ENCODE measurements at regions not wholly inside any gene's neighbourhood (a gene's known extent, or its start where the extent isn't known, plus 50 kb on each side); places are given as distances from the start of the nearest gene placed in this dataset.

- TF ChIP-seq ZNF724P (CRISPR knock-in tag; IDR thresholded peaks at IDR 0.05; ENCODE audit: borderline replicate concordance), result no peak
- no peak for TF ChIP-seq ZNF510 (CRISPR knock-in tag; IDR thresholded peaks at IDR 0.05; ENCODE audit: low read depth)
- no peak for TF ChIP-seq CREM (IDR thresholded peaks at IDR 0.05)
- no peak for TF ChIP-seq CREM (CRISPR knock-in tag; IDR thresholded peaks at IDR 0.05)
- TF ChIP-seq ZSCAN22 (CRISPR knock-in tag; IDR thresholded peaks at IDR 0.05), result no peak
- TF ChIP-seq ELK4 (CRISPR knock-in tag; IDR thresholded peaks at IDR 0.05; ENCODE audit: borderline replicate concordance), result no peak
Measured at GRCh38 chr5:18069790-18070189, 435.5 kb downstream of the TAF11L14 start (continued).

- TF ChIP-seq ZNF766 (CRISPR knock-in tag; IDR thresholded peaks at IDR 0.05; ENCODE audit: borderline replicate concordance), result no peak
- no peak for TF ChIP-seq HNRNPL (IDR thresholded peaks at IDR 0.05; ENCODE audit: low read depth, low read length)
- no peak for TF ChIP-seq MAFK (conservative IDR thresholded peaks at IDR 0.05 in 1 of 2, IDR thresholded peaks at IDR 0.05 in 1 of 2; ENCODE audit: low read length in 2 of 2)
- no peak for TF ChIP-seq ZNF570 (CRISPR knock-in tag; IDR thresholded peaks at IDR 0.05; ENCODE audit: borderline replicate concordance)
- TF ChIP-seq KMT2A (CRISPR knock-in tag; IDR thresholded peaks at IDR 0.05), result no peak
- no peak for TF ChIP-seq HMGXB4 (CRISPR knock-in tag; IDR thresholded peaks at IDR 0.05; ENCODE audit: borderline replicate concordance in 1 of 2, low read depth in 1 of 2)
- TF ChIP-seq NFE2 (CRISPR knock-in tag; IDR thresholded peaks at IDR 0.05), result no peak
- TF ChIP-seq IRF9 (CRISPR knock-in tag; IDR thresholded peaks at IDR 0.05; ENCODE audit: borderline replicate concordance), result no peak
- TF ChIP-seq KDM4B (CRISPR knock-in tag; IDR thresholded peaks at IDR 0.05), result no peak
- no peak for TF ChIP-seq GPBP1L1 (CRISPR knock-in tag; IDR thresholded peaks at IDR 0.05)
- no peak for TF ChIP-seq ELF1 (CRISPR knock-in tag; IDR thresholded peaks at IDR 0.05)
- Histone ChIP-seq H3K9me3 (ENCODE audit: low read length) (peaks cover 88% of the 10 kb centered on the region), H3K4me2 (ENCODE audit: low read depth, low read length) (no peak overlapping the region), H3K79me2 (ENCODE audit: insufficient read depth, low read length) (no peaks in the 10 kb centered on the region), H3K4me1 (ENCODE audit: insufficient read depth, low read length) (no peaks in the 10 kb centered on the region), H2AFZ (ENCODE audit: low read length) (no peak overlapping the region), H3K4me3 (replicated peaks in 1 of 3; ENCODE audit: insufficient read depth in 1 of 3, low read depth in 2 of 3, low read length in 3 of 3) (no peak overlapping the region), H3K27me3 (ENCODE audit: control insufficient read depth in 1 of 2, insufficient read depth in 2 of 2, low read length in 2 of 2) (no peaks in the 10 kb centered on the region), H3K27ac (ENCODE audit: extremely low read length, insufficient read depth, low read length) (no peak overlapping the region), H3K36me3 (replicated peaks in 1 of 2; ENCODE audit: control insufficient read depth in 1 of 2, insufficient read depth in 2 of 2, low read length in 2 of 2) (no peaks in the 10 kb centered on the region), H3K9ac (ENCODE audit: insufficient read depth, low read depth, low read length) (no peak overlapping the region), H4K20me1 (ENCODE audit: insufficient read depth, low read length) (no peaks in the 10 kb centered on the region)
- POLR2A ChIA-PET, result no interaction called here
- no TSS peak for BruUV-seq (replicated peaks)
- ATAC-seq, result no peak
- in situ Hi-C loops (cut with HindIII; ENCODE audit: extremely low pct_ligation_motif_present, low pct_unique_long_range_greater_than_20kb), result no loop called here
- intact Hi-C loops (cut with micrococcal nuclease; ENCODE audit: unreplicated experiment), result no loop called here
- no peak for FAIRE-seq
- CTCF ChIA-PET (ENCODE audit: low intra/inter-chr PET ratio, low total read pairs), result no interaction called here
- DNase-seq (ENCODE audit: low spot score), result no peak
- WGBS (ENCODE audit: low lambda C conversion rate), result 4% methylated on average over 2 of the region's 2 CpGs
Measured at GRCh38 chr5:18072600-18072999, 438.3 kb downstream of the TAF11L14 start.

All from HepG2 (cell line).